Panc1 (cell line): ENCODE measurements at regions not wholly inside any gene's neighbourhood (a gene's known extent, or its start where the extent isn't known, plus 50 kb on each side); places are given as distances from the start of the nearest gene placed in this dataset.

Experiments
- ATAC-seq: fragments of 200-7000 bp; cut with Tn5 transposase; 2 replicates; pipeline ENCODE4 v1.9.1; 2020; ENCODE audit warnings: mild to moderate bottlenecking, moderate library complexity
- BruUV-seq: library from RNA; stranded (reverse); fragments of 400-500 nt; replicated peaks from 2 replicates; lab custom pipeline; 2021; lab: Mats Ljungman, UMichigan
- CTCF ChIA-PET: fragments of 300-600 bp; sonication (Branson Sonifier 250); formaldehyde crosslinking; loops from one replicate; lab custom pipeline; 2022; ENCODE audit warnings: antibody characterized with exemption; lab: Charles Lee
- POLR2A ChIA-PET: fragments of 300-600 bp; sonication (Branson Sonifier 250); formaldehyde crosslinking; loops from one replicate; lab custom pipeline; 2022; ENCODE audit warnings: antibody characterized with exemption; lab: Charles Lee
- DNase-seq: peaks from one replicate; pipeline ENCODE4 v3.0.0-alpha.2; 2010; ENCODE audit warnings: low read depth, low spot score
- H3K27ac ChIP-seq: 2 replicates; pipeline ENCODE4 v1.5.1; 2011; ENCODE audit warnings: mild to moderate bottlenecking, low read length, inconsistent platforms
- H3K27me3 ChIP-seq: fragments of 200-500 bp; sonication (Bioruptor generic); 2 replicates; pipeline ENCODE4 v1.6.0; 2014; ENCODE audit warnings: low read length, inconsistent platforms; ENCODE audit not compliant: control insufficient read depth, insufficient read depth
- H3K36me3 ChIP-seq: fragments of 200-500 bp; sonication (Bioruptor generic); 2 replicates; pipeline ENCODE4 v1.5.1; 2014; ENCODE audit warnings: inconsistent platforms, mild to moderate bottlenecking, low read length, moderate library complexity; ENCODE audit not compliant: control insufficient read depth, insufficient read depth
- H3K4me1 ChIP-seq: 2 replicates; pipeline ENCODE4 v1.5.1; 2011; ENCODE audit warnings: inconsistent platforms, mild to moderate bottlenecking, low read length, moderate library complexity; ENCODE audit not compliant: control insufficient read depth, insufficient read depth
- H3K4me3 ChIP-seq, 2 experiments: 2 replicates each; pipeline ENCODE4 v1.5.1; 2011 to 2012; ENCODE audit warnings: low read depth in 2 of 2, low read length in 2 of 2, mild to moderate bottlenecking in 2 of 2, inconsistent platforms in 1 of 2, moderate library complexity in 1 of 2
- H3K9me3 ChIP-seq: fragments of 200-500 bp; sonication (Bioruptor generic); 2 replicates; pipeline ENCODE4 v1.5.1; 2014; ENCODE audit warnings: low read depth, mild to moderate bottlenecking, inconsistent platforms, low read length, moderate library complexity; ENCODE audit not compliant: control insufficient read depth, insufficient read depth
- POLR2AphosphoS5 ChIP-seq: IDR thresholded peaks from 2 replicates; pipeline ENCODE4 v1.6.1; 2012; ENCODE audit warnings: mild to moderate bottlenecking, low read depth, low read length, moderate library complexity
- SIN3A ChIP-seq: IDR thresholded peaks from 2 replicates; pipeline ENCODE4 v1.6.1; 2012; ENCODE audit warnings: low read depth, mild to moderate bottlenecking, low read length, moderate library complexity, borderline replicate concordance; ENCODE audit not compliant: insufficient read depth
- TCF7L2 ChIP-seq: IDR thresholded peaks from 2 replicates; pipeline ENCODE4 v1.6.1; 2011; ENCODE audit warnings: mild to moderate bottlenecking, low read depth, low read length, inconsistent platforms
- in situ Hi-C: cut with HindIII; loops from 2 replicates; pipeline ENCODE4 v1.10.0; 2016; ENCODE audit warnings: low sequenced_read_pairs, low pct_unique_long_range_greater_than_20kb
- intact Hi-C: fragments of 100-400 bp; cut with micrococcal nuclease; formaldehyde crosslinking; loops from one replicate; pipeline ENCODE4 v1.10.0; 2022; ENCODE audit not compliant: unreplicated experiment
- TF ChIP-seq, protein P1 (sequence below): fragments of 450-650 bp; IDR thresholded peaks from 2 replicates; pipeline ENCODE4 v1.5.1; 2017; ENCODE audit warnings: mild to moderate bottlenecking
- TF ChIP-seq, protein P2 (sequence below), 2 experiments: IDR thresholded peaks; 2 replicates each; pipeline ENCODE4 v1.6.1; 2011 to 2012; ENCODE audit warnings: low read depth in 2 of 2, control low read depth in 1 of 2, low read length in 1 of 2, mild to moderate bottlenecking in 1 of 2, moderate library complexity in 1 of 2; ENCODE audit not compliant: insufficient read depth in 1 of 2

DNA sequence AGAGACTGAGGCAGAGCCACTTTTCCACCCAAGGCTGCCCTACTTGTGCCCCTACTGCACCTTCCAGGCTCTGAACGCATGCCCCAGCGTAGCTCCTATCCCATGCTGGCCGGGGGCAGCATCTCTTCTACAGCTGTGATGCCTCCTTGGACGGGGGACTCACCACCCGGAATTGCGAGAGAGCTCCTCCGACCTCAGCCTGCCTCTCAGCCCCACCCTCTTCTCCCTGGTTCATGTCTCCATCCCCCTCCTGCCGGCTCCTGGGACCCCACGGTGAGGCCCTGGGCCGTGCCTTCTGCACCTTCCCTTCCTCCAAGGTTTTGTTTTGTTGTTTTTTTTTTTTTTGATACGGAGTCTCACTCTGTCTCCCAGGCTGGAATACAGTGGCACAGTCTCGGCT, 112.4 kb downstream of the MICALL2 start:
- CTCF ChIA-PET, result no interaction called here
- Histone ChIP-seq H3K27ac (no peak overlapping the region), H3K4me3 (no peak overlapping the region), H3K27me3 (no peaks in the 10 kb centered on the region), H3K4me1 (no peaks in the 10 kb centered on the region), H3K9me3 (no peaks in the 10 kb centered on the region), H3K36me3 (no peaks in the 10 kb centered on the region)
- TF ChIP-seq SIN3A (no peak), POLR2AphosphoS5 (no peak), TCF7L2 (no peak)
- TF ChIP-seq, protein P1, sequence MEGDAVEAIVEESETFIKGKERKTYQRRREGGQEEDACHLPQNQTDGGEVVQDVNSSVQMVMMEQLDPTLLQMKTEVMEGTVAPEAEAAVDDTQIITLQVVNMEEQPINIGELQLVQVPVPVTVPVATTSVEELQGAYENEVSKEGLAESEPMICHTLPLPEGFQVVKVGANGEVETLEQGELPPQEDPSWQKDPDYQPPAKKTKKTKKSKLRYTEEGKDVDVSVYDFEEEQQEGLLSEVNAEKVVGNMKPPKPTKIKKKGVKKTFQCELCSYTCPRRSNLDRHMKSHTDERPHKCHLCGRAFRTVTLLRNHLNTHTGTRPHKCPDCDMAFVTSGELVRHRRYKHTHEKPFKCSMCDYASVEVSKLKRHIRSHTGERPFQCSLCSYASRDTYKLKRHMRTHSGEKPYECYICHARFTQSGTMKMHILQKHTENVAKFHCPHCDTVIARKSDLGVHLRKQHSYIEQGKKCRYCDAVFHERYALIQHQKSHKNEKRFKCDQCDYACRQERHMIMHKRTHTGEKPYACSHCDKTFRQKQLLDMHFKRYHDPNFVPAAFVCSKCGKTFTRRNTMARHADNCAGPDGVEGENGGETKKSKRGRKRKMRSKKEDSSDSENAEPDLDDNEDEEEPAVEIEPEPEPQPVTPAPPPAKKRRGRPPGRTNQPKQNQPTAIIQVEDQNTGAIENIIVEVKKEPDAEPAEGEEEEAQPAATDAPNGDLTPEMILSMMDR, result no peak
- TF ChIP-seq, protein P2, sequence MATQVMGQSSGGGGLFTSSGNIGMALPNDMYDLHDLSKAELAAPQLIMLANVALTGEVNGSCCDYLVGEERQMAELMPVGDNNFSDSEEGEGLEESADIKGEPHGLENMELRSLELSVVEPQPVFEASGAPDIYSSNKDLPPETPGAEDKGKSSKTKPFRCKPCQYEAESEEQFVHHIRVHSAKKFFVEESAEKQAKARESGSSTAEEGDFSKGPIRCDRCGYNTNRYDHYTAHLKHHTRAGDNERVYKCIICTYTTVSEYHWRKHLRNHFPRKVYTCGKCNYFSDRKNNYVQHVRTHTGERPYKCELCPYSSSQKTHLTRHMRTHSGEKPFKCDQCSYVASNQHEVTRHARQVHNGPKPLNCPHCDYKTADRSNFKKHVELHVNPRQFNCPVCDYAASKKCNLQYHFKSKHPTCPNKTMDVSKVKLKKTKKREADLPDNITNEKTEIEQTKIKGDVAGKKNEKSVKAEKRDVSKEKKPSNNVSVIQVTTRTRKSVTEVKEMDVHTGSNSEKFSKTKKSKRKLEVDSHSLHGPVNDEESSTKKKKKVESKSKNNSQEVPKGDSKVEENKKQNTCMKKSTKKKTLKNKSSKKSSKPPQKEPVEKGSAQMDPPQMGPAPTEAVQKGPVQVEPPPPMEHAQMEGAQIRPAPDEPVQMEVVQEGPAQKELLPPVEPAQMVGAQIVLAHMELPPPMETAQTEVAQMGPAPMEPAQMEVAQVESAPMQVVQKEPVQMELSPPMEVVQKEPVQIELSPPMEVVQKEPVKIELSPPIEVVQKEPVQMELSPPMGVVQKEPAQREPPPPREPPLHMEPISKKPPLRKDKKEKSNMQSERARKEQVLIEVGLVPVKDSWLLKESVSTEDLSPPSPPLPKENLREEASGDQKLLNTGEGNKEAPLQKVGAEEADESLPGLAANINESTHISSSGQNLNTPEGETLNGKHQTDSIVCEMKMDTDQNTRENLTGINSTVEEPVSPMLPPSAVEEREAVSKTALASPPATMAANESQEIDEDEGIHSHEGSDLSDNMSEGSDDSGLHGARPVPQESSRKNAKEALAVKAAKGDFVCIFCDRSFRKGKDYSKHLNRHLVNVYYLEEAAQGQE (IDR thresholded peaks at IDR 0.05; ENCODE audit: insufficient read depth in 1 of 2, low read depth in 2 of 2, low read length in 1 of 2), result no peak
- ATAC-seq (no peak), DNase-seq (no peak)
- BruUV-seq, result no TSS peak
- intact Hi-C loops, result no loop called here
- in situ Hi-C loops, result no loop called here
- POLR2A ChIA-PET, result no interaction called here

DNA sequence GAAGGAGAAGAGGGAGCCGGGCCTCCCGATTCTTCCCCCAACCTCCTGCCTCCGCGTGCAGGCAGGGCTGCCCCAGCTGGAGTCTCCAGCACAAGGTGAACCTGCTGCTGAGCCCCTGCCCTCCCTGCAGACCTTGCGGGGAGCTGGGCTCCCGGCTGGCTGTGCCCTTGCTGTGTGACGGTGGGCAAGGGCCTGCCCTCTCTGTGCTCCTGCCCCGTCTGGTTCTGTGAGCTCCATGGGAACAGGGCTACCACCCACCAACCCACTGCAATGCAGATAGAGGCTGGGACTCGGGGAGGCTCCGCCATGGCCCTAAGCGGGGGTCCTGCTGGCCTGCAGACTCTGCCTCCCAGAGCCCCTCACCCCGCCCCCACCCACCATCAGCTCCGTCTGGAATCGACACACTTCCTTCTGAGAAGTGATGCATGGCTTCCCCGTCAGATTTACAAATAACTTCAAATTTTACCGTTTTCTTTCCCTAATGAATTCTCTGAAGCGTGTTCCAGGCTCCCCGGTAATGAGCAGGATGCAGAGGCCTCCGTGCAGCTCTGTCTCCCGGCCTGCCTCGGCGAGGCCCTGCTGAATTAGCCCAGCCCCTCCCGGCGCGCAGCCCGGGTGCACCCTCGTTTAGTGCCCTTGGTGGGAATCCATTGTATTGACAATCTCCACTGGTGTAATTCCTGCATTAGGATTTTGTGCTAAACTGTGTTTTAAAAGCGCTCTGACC, 111.0 kb downstream of the MICALL2 start:
- TF ChIP-seq, protein P1, result no peak
- TF ChIP-seq SIN3A, result no peak
- TF ChIP-seq, protein P2 (IDR thresholded peaks at IDR 0.05; ENCODE audit: insufficient read depth in 1 of 2, low read depth in 2 of 2, low read length in 1 of 2), result no peak
- intact Hi-C loops (no loop called here), in situ Hi-C loops (no loop called here)
- Histone ChIP-seq H3K36me3 (no peaks in the 10 kb centered on the region), H3K4me1 (no peaks in the 10 kb centered on the region), H3K9me3 (no peaks in the 10 kb centered on the region), H3K4me3 (no peak overlapping the region), H3K27ac (no peak overlapping the region), H3K27me3 (no peaks in the 10 kb centered on the region)
- POLR2A ChIA-PET, result no interaction called here
- no TSS peak for BruUV-seq
- CTCF ChIA-PET, result no interaction called here
- no peak for DNase-seq
- ATAC-seq, result no peak
